SK-N-SH (cell line): ENCODE measurements at regions not wholly inside any gene's neighbourhood (a gene's known extent, or its start where the extent isn't known, plus 50 kb on each side); places are given as distances from the start of the nearest gene placed in this dataset.

Experiments
- CTCF ChIA-PET: fragments of 300-600, 350-600 bp; formaldehyde crosslinking; extraction: SDS; loops from one replicate; lab custom pipeline; 2021; lab: Yijun Ruan, JAX
- POLR2A ChIA-PET: fragments of 350-600 bp; sonication (Branson Sonifier 250); formaldehyde crosslinking; extraction: SDS; loops from one replicate; lab custom pipeline; 2020; ENCODE audit warnings: antibody characterized with exemption, inconsistent platforms; lab: Yijun Ruan, JAX
- DNase-seq: peaks from one replicate; pipeline ENCODE4 v3.0.0; 2012
- H2AFZ ChIP-seq: fragments of 200-600 bp; sonication (generic); 2 replicates; pipeline ENCODE4 v1.8.1; 2016; ENCODE audit warnings: antibody characterized with exemption, mild to moderate bottlenecking, low read depth
- H3F3A ChIP-seq: fragments of 200-600 bp; sonication (generic); replicated peaks from 2 replicates; pipeline ENCODE3; 2016; ENCODE audit warnings: antibody characterized with exemption, mild to moderate bottlenecking; ENCODE audit not compliant: insufficient read depth
- H3K27ac ChIP-seq, 2 experiments: fragments of 200-500 bp in 1 of 2; fragments of 200-600 bp in 1 of 2; sonication (Bioruptor generic) in 1 of 2; sonication (generic), shearing (Covaris generic) in 1 of 2; 2 replicates each; pipeline versions ENCODE4 v1.5.1 to v1.6.1; 2014 to 2016; ENCODE audit warnings: low read depth in 2 of 2, inconsistent platforms in 1 of 2, low read length in 1 of 2, mild to moderate bottlenecking in 1 of 2, mixed read lengths in 1 of 2
- H3K27me3 ChIP-seq: fragments of 200-600 bp; sonication (generic), shearing (Covaris generic); 2 replicates; pipeline ENCODE4 v1.6.1; 2016; ENCODE audit warnings: mixed run types; ENCODE audit not compliant: insufficient read depth
- H3K36me3 ChIP-seq, 2 experiments: fragments of 200-500 bp in 1 of 2; fragments of 200-600 bp in 1 of 2; sonication (Bioruptor generic) in 1 of 2; sonication (generic) in 1 of 2; replicated peaks in 1 of 2; 2 replicates each; pipeline versions ENCODE3 to v1.5.1; 2014 to 2016; ENCODE audit warnings: low read length in 1 of 2, mild to moderate bottlenecking in 1 of 2; ENCODE audit not compliant: insufficient read depth in 2 of 2, control insufficient read depth in 1 of 2
- H3K4me1 ChIP-seq, 2 experiments: fragments of 200-500 bp in 1 of 2; fragments of 200-600 bp in 1 of 2; sonication (Bioruptor generic) in 1 of 2; sonication (generic), shearing (Covaris generic) in 1 of 2; 2 replicates each; pipeline versions ENCODE4 v1.5.1 to v1.6.1; 2014 to 2016; ENCODE audit warnings: low read depth in 1 of 2, low read length in 1 of 2, mixed run types in 1 of 2; ENCODE audit not compliant: insufficient read depth in 2 of 2, control insufficient read depth in 1 of 2
- H3K4me2 ChIP-seq: fragments of 200-600 bp; sonication (generic), shearing (Covaris generic); 2 replicates; pipeline ENCODE4 v1.6.1; 2017; ENCODE audit warnings: mixed run types
- H3K4me3 ChIP-seq, 2 experiments: fragments of 200-500 bp in 1 of 2; fragments of 200-600 bp in 1 of 2; sonication (Bioruptor generic) in 1 of 2; sonication (generic), shearing (Covaris generic) in 1 of 2; 2 replicates each; pipeline versions ENCODE4 v1.5.1 to v1.8.1; 2014 to 2016; ENCODE audit warnings: low read depth in 2 of 2, inconsistent platforms in 1 of 2, low read length in 1 of 2, mild to moderate bottlenecking in 1 of 2, mixed read lengths in 1 of 2, moderate library complexity in 1 of 2
- H3K79me2 ChIP-seq: fragments of 200-600 bp; sonication (generic); 2 replicates; pipeline ENCODE4 v1.8.1; 2017; ENCODE audit warnings: mild to moderate bottlenecking; ENCODE audit not compliant: insufficient read depth
- H3K9ac ChIP-seq: fragments of 200-600 bp; sonication (generic); 2 replicates; pipeline ENCODE4 v1.6.1; 2017; ENCODE audit warnings: mixed run types
- H3K9me2 ChIP-seq: fragments of 200-600 bp; sonication (generic); 2 replicates; pipeline ENCODE4 v1.6.1; 2017; ENCODE audit warnings: mixed run types
- H3K9me3 ChIP-seq: fragments of 200-600 bp; sonication (generic); 2 replicates; pipeline ENCODE4 v1.6.1; 2017; ENCODE audit warnings: mixed run types, mild to moderate bottlenecking, moderate library complexity
- H4K20me1 ChIP-seq: fragments of 200-600 bp; sonication (generic); 2 replicates; pipeline ENCODE4 v1.6.1; 2017; ENCODE audit warnings: mild to moderate bottlenecking, mixed run types; ENCODE audit not compliant: insufficient read depth
- CHD2 ChIP-seq: fragments of 150-350 bp; IDR thresholded peaks from 2 replicates; pipeline ENCODE4 v1.6.1; 2018; ENCODE audit warnings: low read length; ENCODE audit not compliant: partially characterized antibody
- ELF1 ChIP-seq: IDR thresholded peaks from 2 replicates; pipeline ENCODE4 v1.4.0; 2012
- EP300 ChIP-seq, 2 experiments: IDR thresholded peaks; 2 replicates each; pipeline versions ENCODE4 v1.4.0 to v1.6.1; 2012; ENCODE audit warnings: borderline replicate concordance in 1 of 2, low read depth in 1 of 2, low read length in 1 of 2
- EZH2phosphoT487 ChIP-seq: fragments of 200-600 bp; sonication (generic); IDR thresholded peaks from 2 replicates; pipeline ENCODE4 v1.6.1; 2017; ENCODE audit warnings: low read depth, mixed run types, mild to moderate bottlenecking, antibody characterized with exemption, moderate library complexity, borderline replicate concordance
- FOSL2 ChIP-seq: IDR thresholded peaks from 2 replicates; pipeline ENCODE4 v1.4.0; 2012; ENCODE audit warnings: low read depth, mild to moderate bottlenecking, moderate library complexity, borderline replicate concordance
- FOXM1 ChIP-seq: IDR thresholded peaks from 2 replicates; pipeline ENCODE4 v1.4.0; 2012; ENCODE audit warnings: low read depth, mild to moderate bottlenecking
- GATA2 ChIP-seq: sonication (generic); formaldehyde crosslinking; IDR thresholded peaks from 2 replicates; pipeline ENCODE4 v1.5.0; 2020; ENCODE audit warnings: mild to moderate bottlenecking, missing genetic modification reagents
- MEF2A ChIP-seq: IDR thresholded peaks from 2 replicates; pipeline ENCODE4 v1.4.0; 2012; ENCODE audit warnings: low read depth, borderline replicate concordance
- MXI1 ChIP-seq: IDR thresholded peaks from 2 replicates; pipeline ENCODE4 v1.6.1; 2012; ENCODE audit warnings: mild to moderate bottlenecking, low read depth, low read length, improper control_type of control experiment
- NFIC ChIP-seq: IDR thresholded peaks from 2 replicates; pipeline ENCODE4 v1.4.0; 2012; ENCODE audit warnings: borderline replicate concordance
- PBX3 ChIP-seq: IDR thresholded peaks from 2 replicates; pipeline ENCODE4; 2012
- RCOR1 ChIP-seq: fragments of 150-350 bp; IDR thresholded peaks from 2 replicates; pipeline ENCODE4 v1.6.1; 2017; ENCODE audit warnings: antibody characterized with exemption, low read length
- SIN3A ChIP-seq: IDR thresholded peaks from 2 replicates; pipeline ENCODE4 v1.6.1; 2012; ENCODE audit warnings: low read depth, mild to moderate bottlenecking, low read length, moderate library complexity, borderline replicate concordance
- TAF1 ChIP-seq: IDR thresholded peaks from 2 replicates; pipeline ENCODE4 v1.6.1; 2012; ENCODE audit warnings: low read depth, mild to moderate bottlenecking, low read length, moderate library complexity, borderline replicate concordance
- TEAD4 ChIP-seq: IDR thresholded peaks from 2 replicates; pipeline ENCODE4 v1.4.0; 2012; ENCODE audit warnings: mild to moderate bottlenecking, borderline replicate concordance; ENCODE audit not compliant: insufficient read depth
- USF1 ChIP-seq: IDR thresholded peaks from 2 replicates; pipeline ENCODE4 v1.4.0; 2012; ENCODE audit warnings: low read depth, borderline replicate concordance
- YY1 ChIP-seq: IDR thresholded peaks from 2 replicates; pipeline ENCODE4 v1.4.0; 2012; ENCODE audit warnings: low read depth, mild to moderate bottlenecking
- WGBS: methylation state at CpG from one replicate; pipeline ENCODE4 v1.1.6; 2017; ENCODE audit warnings: low lambda C conversion rate; 5-methylcytosine and 5-hydroxymethylcytosine counted together
- TF ChIP-seq, protein P1 (sequence below): IDR thresholded peaks from 2 replicates; pipeline ENCODE4 v1.6.1; 2012; ENCODE audit warnings: mild to moderate bottlenecking, low read depth, low read length, moderate library complexity
- TF ChIP-seq, protein P2 (sequence below): fragments of 150-350 bp; IDR thresholded peaks from 2 replicates; pipeline ENCODE4 v1.6.1; 2016; ENCODE audit warnings: mild to moderate bottlenecking, low read depth, low read length
- TF ChIP-seq, protein P3 (sequence below): fragments of 150-350 bp; IDR thresholded peaks from 2 replicates; pipeline ENCODE4 v1.6.1; 2017; ENCODE audit warnings: antibody characterized with exemption, low read length, low read depth, borderline replicate concordance

DNA sequence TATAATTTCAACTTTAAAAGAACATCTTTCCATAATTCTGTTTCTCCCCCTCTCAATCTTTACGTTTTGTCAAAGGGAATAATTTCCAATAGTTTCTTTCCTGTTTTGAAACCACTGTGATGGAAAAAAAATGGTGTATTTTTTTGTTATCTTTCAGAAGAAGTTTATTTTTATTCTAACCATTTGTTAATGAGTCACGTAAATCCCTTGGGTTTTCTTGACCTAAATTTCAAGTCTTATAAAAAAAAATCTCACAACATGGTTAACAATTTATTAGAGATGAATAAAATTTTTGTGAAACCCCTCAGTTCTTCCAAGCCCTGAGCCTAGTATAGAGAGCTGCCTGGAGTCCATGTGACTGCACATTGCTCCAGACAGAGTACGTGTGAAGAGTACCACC, 106.1 kb upstream of the FBXL17 start:
- no peak overlapping the region for H3K9ac ChIP-seq
- no peaks in the 10 kb centered on the region for H3F3A ChIP-seq
- no peak overlapping the region for H2AFZ ChIP-seq
- no peaks in the 10 kb centered on the region for H3K9me2 ChIP-seq
- no peaks in the 10 kb centered on the region for H3K27me3 ChIP-seq
- no peaks in the 10 kb centered on the region; the same call in 1 of the 2 replicates for H3K9me3 ChIP-seq
- H3K4me2 ChIP-seq: no peak overlapping the region
- DNase-seq: no peak
- ChIA-PET POLR2A (no interaction called here), CTCF (interaction anchor here (0.5 kb wide), 1 partner anchor 27 kb away, joined by 3 read pairs; no protein-coding TSS in a partner anchor)
- H3K36me3 ChIP-seq: no peaks in the 10 kb centered on the region
- no peaks in the 10 kb centered on the region for H3K79me2 ChIP-seq
- H3K4me1 ChIP-seq: no peaks in the 10 kb centered on the region
- no peak overlapping the region for H3K4me3 ChIP-seq
- no peak for TF ChIP-seq EP300 (IDR thresholded peaks at IDR 0.05; ENCODE audit: borderline replicate concordance in 1 of 2, low read depth in 1 of 2, low read length in 1 of 2)
- no peak for TF ChIP-seq TAF1
- no peak for TF ChIP-seq MXI1
- TF ChIP-seq NFIC: no peak
- TF ChIP-seq, protein P1, sequence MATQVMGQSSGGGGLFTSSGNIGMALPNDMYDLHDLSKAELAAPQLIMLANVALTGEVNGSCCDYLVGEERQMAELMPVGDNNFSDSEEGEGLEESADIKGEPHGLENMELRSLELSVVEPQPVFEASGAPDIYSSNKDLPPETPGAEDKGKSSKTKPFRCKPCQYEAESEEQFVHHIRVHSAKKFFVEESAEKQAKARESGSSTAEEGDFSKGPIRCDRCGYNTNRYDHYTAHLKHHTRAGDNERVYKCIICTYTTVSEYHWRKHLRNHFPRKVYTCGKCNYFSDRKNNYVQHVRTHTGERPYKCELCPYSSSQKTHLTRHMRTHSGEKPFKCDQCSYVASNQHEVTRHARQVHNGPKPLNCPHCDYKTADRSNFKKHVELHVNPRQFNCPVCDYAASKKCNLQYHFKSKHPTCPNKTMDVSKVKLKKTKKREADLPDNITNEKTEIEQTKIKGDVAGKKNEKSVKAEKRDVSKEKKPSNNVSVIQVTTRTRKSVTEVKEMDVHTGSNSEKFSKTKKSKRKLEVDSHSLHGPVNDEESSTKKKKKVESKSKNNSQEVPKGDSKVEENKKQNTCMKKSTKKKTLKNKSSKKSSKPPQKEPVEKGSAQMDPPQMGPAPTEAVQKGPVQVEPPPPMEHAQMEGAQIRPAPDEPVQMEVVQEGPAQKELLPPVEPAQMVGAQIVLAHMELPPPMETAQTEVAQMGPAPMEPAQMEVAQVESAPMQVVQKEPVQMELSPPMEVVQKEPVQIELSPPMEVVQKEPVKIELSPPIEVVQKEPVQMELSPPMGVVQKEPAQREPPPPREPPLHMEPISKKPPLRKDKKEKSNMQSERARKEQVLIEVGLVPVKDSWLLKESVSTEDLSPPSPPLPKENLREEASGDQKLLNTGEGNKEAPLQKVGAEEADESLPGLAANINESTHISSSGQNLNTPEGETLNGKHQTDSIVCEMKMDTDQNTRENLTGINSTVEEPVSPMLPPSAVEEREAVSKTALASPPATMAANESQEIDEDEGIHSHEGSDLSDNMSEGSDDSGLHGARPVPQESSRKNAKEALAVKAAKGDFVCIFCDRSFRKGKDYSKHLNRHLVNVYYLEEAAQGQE: no peak
- no peak for TF ChIP-seq CHD2
- TF ChIP-seq YY1: no peak
- no peak for TF ChIP-seq PBX3
- no peak for TF ChIP-seq USF1
- TF ChIP-seq FOXM1: no peak
- TF ChIP-seq, protein P2, sequence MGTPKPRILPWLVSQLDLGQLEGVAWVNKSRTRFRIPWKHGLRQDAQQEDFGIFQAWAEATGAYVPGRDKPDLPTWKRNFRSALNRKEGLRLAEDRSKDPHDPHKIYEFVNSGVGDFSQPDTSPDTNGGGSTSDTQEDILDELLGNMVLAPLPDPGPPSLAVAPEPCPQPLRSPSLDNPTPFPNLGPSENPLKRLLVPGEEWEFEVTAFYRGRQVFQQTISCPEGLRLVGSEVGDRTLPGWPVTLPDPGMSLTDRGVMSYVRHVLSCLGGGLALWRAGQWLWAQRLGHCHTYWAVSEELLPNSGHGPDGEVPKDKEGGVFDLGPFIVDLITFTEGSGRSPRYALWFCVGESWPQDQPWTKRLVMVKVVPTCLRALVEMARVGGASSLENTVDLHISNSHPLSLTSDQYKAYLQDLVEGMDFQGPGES: no peak
- no peak for TF ChIP-seq EZH2phosphoT487
- TF ChIP-seq FOSL2: no peak
- no peak for TF ChIP-seq TEAD4
- no peak for TF ChIP-seq SIN3A
- no peak for TF ChIP-seq ELF1
- no peak for TF ChIP-seq MEF2A
- TF ChIP-seq GATA2 (CRISPR knock-in tag): no peak
- TF ChIP-seq RCOR1: no peak
- TF ChIP-seq, protein P3, sequence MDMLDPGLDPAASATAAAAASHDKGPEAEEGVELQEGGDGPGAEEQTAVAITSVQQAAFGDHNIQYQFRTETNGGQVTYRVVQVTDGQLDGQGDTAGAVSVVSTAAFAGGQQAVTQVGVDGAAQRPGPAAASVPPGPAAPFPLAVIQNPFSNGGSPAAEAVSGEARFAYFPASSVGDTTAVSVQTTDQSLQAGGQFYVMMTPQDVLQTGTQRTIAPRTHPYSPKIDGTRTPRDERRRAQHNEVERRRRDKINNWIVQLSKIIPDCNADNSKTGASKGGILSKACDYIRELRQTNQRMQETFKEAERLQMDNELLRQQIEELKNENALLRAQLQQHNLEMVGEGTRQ: no peak
- H4K20me1 ChIP-seq: no peaks in the 10 kb centered on the region
- no peak overlapping the region for H3K27ac ChIP-seq
- 27% methylated on average over 3 of the region's 3 CpGs for WGBS
